CD4-positive, alpha-beta T cell treated with Interleukin-1 beta for 1 hour (primary cell): ENCODE measurements at regions not wholly inside any gene's neighbourhood (a gene's known extent, or its start where the extent isn't known, plus 50 kb on each side); places are given as distances from the start of the nearest gene placed in this dataset.
"Not testable (repeated sequence)": the region's sequence is repeated elsewhere in the genome, so short reads cannot be mapped to it uniquely, and the experiment has no call there.

Experiments
- DNase-seq, 2 donors: peaks; one replicate each; pipeline ENCODE4 v3.0.0-alpha.2; 2020 to 2022

DNA sequence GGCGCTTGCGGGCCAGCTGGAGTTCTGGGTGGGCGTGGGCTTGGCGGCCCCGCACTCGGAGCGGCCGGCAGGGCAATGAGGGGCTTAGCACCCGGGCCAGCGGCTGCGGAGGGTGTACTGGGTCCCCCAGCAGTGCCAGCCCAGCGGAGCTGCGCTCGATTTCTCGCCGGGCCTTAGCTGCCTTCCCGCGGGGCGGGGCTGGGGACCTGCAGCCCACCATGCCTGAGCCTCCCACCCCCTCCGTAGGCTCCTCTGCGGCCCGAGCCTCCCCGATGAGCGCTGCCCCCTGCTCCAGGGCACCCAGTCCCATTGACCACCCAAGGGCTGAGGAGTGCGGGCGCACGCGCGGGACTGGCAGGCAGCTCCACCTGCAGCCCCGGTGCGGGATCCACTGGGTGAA lies 827.6 kb downstream of the PLOD2 start:
- not testable (repeated sequence) for DNase-seq

GRCh38 chr3:145333931-145334330 lies 827.1 kb downstream of the PLOD2 start:
- DNase-seq, result no peak

DNA sequence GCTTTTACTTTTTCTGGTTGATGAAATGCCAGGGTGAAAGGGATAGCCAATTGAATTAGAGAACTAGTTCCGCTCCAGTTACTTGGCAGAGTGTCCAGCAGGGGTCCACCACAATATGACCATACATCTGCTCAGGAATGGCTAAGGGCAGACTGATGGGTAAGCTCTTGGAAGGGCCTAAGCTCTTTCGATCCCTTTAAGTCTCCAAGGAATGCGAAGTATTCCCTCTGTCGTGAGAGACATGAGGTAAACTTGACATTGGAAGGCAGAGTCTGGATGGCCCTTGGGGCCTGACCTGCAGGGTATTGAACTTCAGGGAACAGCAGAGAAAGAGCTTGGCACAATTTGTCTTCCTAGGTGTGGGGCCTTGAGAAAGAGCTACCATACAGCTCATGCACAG lies 805.8 kb downstream of the PLOD2 start:
- DNase-seq, result no peak

GRCh38 chr3:145357453-145357852 lies 803.5 kb downstream of the PLOD2 start:
- no peak for DNase-seq

DNA sequence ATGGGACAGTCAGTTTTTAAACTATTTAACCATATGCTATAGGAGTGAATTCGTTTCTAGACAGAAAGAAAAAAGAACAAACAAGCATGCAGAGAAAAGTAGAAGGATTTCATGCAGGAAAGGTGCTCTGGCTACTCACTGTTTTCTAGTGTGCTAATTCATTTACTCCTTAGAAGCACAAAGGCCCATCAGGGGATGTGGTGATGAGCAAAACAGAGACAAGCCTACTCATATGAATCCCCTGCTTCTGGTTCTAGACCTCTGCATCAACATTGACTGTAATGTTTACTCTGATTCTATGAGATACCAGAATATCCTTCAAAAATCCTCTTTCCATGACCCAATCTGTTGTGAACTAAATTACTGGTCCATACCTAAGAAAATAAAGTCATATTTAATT lies 801.9 kb downstream of the PLOD2 start:
- no peak for DNase-seq

- DNase-seq, result no peak
Observed at GRCh38 chr3:145368748-145369147, 792.2 kb downstream of the PLOD2 start.

DNA sequence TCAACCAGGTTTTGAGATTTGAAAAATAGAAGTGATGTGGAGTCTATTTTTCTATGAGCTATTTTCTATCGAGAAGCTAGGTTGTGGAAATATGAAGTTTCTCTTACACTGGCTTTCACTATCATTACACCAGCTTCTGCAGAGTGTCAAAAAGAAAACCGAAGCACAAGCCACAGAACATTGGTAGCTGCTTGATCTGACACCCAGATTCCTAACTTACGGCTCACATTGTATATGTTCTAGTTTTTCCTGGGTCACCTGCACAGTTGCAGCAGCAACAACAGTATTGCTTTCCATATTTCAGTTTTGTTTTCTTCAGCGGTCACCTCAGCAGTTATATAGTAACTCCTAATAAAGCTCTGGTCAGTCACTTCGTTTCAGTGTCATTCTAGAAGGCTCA lies 790.1 kb downstream of the PLOD2 start:
- DNase-seq, result no peak

- DNase-seq, result no peak
Observed at GRCh38 chr3:145377301-145377700, 783.7 kb downstream of the PLOD2 start.

- no peak for DNase-seq
Observed at GRCh38 chr3:145383416-145383815, 777.6 kb downstream of the PLOD2 start.

DNA sequence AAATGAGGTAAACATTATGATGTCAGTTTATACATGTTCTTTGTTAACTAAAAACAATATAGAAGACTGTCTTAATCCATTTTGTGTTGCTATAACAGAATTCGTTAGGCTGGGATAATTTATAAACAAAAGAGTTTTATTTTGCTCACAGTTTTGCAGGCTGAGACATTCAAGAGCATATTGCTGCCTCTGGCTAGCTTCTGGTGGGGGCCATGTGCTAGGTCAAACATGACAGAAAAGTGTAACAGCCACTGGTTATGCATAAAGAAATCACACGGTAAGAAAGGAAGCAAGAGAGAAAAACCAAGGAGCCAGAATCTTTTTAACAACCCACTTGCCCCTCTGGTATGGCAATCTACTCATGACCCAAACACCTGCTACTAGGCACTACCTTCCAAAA lies 776.7 kb downstream of the PLOD2 start:
- no peak for DNase-seq

DNA sequence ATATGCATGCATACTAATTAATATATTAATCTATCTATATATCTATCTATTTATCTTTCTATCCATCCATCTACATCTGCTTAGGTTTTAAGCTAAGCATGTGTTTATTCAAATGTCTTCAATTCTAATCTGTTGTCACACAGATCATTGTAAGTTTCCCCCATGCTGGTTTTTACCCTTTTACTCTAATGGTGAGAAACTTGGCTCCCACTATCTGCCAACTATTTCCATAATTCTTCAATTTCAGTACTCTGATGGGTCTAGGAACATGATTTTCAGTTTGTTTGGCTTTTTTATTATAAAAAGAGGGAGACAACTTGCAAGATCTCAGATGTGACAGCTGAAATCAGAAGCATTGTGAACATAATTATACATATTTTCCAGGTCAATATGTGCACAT lies 773.8 kb downstream of the PLOD2 start:
- no peak for DNase-seq

DNA sequence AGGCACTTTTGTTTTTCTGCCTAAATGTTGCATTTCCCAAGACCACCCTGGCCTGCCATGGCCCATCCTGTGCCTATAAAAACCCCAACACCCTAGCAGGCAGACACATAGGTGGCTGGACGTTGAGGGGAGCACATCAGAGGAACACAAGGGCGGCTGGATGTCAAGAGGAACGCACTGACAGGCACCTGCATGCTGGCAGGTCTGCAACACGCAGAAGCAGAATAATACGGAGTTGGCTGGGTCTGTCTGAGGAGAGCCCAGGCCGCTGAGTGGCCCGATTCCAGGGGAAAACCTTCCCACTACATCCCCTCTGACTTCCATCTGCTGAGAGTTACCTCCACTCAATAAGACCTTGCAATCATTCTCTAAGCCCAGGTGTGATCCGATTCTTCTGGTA lies 765.6 kb downstream of the PLOD2 start:
- DNase-seq, result no peak

- DNase-seq, result no peak
Observed at GRCh38 chr3:145411605-145412004, 749.4 kb downstream of the PLOD2 start.

DNA sequence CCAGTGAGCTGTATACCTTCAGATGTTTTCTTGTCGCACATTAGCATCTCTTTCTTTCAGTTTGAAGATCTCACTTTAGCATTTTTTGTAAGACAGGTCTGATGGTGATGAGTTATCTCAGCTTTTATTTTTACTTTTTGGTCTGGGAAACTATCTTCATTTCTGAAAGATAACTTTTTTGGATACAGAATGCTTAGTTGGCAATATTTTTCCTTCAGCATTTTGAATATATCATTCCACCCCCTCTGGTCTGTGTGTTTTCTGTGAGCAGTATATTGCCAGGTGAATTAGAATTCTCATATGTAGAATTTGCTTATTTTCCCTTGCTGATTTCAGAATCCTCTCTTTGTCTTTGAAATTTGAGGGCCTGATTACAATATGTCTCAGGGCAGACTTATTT lies 743.3 kb downstream of the PLOD2 start:
- DNase-seq, result no peak

- DNase-seq, result no peak
Observed at GRCh38 chr3:145422556-145422955, 738.4 kb downstream of the PLOD2 start.

GRCh38 chr3:145427355-145427754 lies 733.6 kb downstream of the PLOD2 start:
- no peak for DNase-seq

GRCh38 chr3:145429546-145429945 lies 731.4 kb downstream of the PLOD2 start:
- no peak for DNase-seq

DNA sequence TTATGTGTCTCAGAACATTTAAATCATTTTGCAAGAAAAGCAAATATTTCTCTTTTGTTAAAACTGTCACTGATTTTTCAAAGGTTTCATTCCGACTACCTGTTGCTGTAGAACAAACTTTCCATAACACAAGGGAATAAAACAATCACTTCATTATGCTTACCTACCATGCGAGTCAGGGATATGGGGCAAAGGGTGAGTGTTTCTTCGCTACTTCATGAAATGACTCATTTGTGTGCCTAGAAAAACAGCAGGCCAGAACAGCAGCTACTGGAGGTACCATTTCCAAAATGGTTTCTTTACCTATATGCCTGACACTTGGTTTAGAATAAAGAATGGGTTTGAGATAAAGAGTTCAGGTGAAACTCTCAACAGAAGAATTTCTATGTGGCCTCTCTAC lies 712.5 kb downstream of the PLOD2 start:
- DNase-seq, result no peak

DNA sequence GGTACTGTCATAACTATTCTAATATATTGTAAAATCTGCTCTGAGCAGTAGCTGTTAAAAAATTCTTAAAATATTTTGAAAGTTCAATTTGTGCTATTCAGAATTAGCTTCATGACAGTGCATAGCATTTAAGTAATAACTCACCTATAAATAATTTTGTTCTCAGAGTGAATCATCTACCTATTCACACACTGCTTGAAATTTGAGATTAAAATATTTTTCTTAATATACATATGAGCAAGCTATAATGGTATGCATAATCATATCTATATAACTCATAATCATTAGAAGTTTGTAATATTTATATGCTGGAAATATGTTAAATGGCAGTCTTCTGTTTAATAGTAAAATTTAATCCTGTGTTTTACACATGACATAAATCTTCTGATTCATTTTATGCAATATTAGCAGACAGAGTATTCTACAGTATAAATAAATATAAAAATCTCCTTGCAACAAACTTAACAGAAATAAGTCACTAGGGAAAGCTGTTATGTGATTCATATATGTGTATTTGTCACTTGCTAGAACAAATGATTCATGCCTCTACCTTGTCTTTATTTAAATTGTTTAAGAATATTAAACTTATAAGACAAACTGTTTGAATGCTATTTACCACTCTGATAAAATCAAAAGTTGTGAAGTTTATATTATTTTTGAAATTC lies 710.8 kb downstream of the PLOD2 start:
- DNase-seq, result no peak

DNA sequence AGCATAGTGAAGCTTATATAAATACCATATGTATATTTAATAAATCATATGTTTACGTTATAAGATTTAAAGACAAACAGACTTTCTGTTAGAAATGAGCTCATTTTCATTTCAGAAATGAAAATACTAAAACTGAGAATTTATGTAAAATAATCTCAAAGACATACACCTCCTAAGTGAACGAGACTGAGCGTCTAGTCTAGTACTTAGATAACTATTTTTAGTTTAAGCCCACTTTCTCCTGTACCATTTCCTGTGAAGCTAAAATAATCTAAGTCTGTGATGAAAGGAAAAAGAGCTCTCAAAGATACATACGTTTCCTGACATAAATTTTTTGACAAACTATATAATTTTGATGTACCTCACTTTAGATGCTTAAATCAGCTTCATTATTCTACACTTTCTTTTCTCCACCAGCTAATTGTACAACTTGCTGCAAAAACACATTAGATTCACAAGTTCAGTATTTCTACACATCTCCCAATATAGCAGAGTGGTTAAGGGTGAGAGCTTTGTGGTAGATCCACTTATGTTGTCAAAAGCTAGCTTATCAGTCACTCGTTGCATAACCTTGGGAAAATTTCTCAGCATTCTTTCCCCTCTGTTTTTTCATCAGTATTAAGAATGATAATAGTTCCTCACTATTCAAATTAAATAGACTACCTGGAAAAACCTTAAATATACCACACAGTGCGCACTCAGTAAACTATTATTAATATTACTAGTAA lies 703.0 kb downstream of the PLOD2 start:
- no peak for DNase-seq

- not testable (repeated sequence) for DNase-seq
Observed at GRCh38 chr3:145459681-145460080, 701.3 kb downstream of the PLOD2 start.

DNA sequence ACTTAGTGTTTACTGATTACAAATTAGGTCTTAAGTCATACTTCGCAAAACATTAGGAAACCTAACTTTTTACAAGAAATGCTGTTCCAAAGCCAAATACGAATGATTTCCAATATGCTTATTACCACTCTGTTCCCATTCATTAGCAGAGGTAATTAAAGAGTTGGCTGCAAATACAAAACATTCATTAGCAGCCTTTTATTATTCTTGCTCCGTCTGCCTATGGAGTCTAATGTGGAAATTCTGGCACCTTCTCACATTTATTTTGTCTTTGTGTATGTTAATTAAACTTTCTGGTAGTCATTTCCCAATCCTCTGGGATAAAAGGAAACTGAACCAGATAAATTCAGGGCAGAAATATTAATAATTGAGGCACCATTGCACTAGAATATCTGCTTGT lies 689.0 kb downstream of the PLOD2 start:
- DNase-seq, result no peak

- DNase-seq, result not testable (repeated sequence)
Observed at GRCh38 chr3:145482735-145483134, 678.2 kb downstream of the PLOD2 start.

DNA sequence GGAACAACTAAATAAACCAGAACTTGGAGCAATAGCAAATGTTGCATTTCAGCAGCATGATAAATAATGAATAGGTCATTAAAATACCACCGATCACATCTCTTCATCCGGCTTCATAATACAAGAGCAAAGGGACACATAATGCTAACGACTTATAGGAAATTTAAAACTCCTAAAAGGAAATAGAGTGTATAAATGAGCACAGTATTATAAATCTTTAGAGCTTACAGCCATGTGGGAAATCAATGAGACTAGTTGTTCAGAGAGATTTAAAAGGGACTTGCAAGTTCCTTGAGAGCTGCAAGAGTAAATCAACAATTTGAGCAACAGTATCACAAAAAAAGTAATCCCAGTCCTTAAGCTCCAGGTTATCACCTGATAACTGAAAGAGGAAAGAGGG lies 677.0 kb downstream of the PLOD2 start:
- DNase-seq, result no peak

DNA sequence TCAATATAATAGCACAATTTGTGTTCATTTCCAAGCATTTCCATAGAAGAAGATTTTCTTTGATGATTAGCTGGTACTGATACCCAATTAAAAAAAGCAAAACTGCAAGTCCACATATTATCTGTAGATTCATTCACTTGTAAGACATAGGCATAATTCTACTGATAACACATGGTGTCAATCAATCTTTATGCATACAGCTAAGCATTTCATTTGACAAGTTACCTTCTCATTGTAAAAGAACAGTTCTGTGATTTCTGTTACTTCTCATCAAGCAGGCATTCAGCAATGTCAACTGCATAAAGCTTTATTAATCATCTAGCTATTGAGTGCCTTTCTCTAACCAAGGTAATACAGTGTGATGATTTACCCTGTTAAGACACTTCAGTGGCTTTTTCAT lies 672.0 kb downstream of the PLOD2 start:
- no peak for DNase-seq
